DOHH2 (cell line): ENCODE measurements at regions not wholly inside any gene's neighbourhood (a gene's known extent, or its start where the extent isn't known, plus 50 kb on each side); places are given as distances from the start of the nearest gene placed in this dataset.

Experiments used
- H3F3A ChIP-seq: fragments of 200-600 bp; sonication (generic), shearing (Covaris generic); 2 replicates; pipeline ENCODE4 v1.6.0; 2016; ENCODE audit warnings: antibody characterized with exemption, mild to moderate bottlenecking; ENCODE audit not compliant: control insufficient read depth, insufficient read depth
- H3K27ac ChIP-seq: fragments of 200-600 bp; sonication (generic); 2 replicates; pipeline ENCODE4 v1.5.1; 2014; ENCODE audit warnings: low read depth, mild to moderate bottlenecking, low read length, moderate library complexity
- H3K27me3 ChIP-seq: fragments of 200-600 bp; sonication (generic); 2 replicates; pipeline ENCODE4 v1.6.1; 2014; ENCODE audit warnings: mild to moderate bottlenecking, low read length, mixed read lengths; ENCODE audit not compliant: control insufficient read depth
- H3K36me3 ChIP-seq: fragments of 200-600 bp; sonication (generic); 2 replicates; pipeline ENCODE4 v1.6.1; 2014; ENCODE audit warnings: mild to moderate bottlenecking, low read length, moderate library complexity, mixed read lengths; ENCODE audit not compliant: control insufficient read depth
- H3K4me1 ChIP-seq: fragments of 200-600 bp; sonication (generic); 2 replicates; pipeline ENCODE4 v1.6.1; 2014; ENCODE audit warnings: mild to moderate bottlenecking, low read length, mixed read lengths; ENCODE audit not compliant: control insufficient read depth
- H3K4me2 ChIP-seq: fragments of 200-600 bp; sonication (generic); 2 replicates; pipeline ENCODE4 v1.6.0; 2014; ENCODE audit warnings: mild to moderate bottlenecking, low read length, moderate library complexity
- H3K4me3 ChIP-seq: fragments of 200-600 bp; sonication (generic); 2 replicates; pipeline ENCODE4 v1.5.1; 2014; ENCODE audit warnings: mild to moderate bottlenecking, low read length, mixed read lengths
- H3K79me2 ChIP-seq: fragments of 200-600 bp; sonication (generic); 2 replicates; pipeline ENCODE4 v1.6.1; 2014; ENCODE audit warnings: mild to moderate bottlenecking, low read length, mixed read lengths; ENCODE audit not compliant: control insufficient read depth
- H3K9me2 ChIP-seq: fragments of 200-600 bp; sonication (generic); replicated peaks from 2 replicates; pipeline ENCODE4 v1.6.1; 2014; ENCODE audit warnings: mild to moderate bottlenecking, low read length, mixed read lengths; ENCODE audit not compliant: control insufficient read depth
- H3K9me3 ChIP-seq: fragments of 200-600 bp; sonication (generic); 2 replicates; pipeline ENCODE4 v1.6.1; 2014; ENCODE audit warnings: antibody characterized with exemption, low read length, mixed read lengths; ENCODE audit not compliant: control insufficient read depth, insufficient read depth
- H4K20me1 ChIP-seq: fragments of 200-600 bp; sonication (generic); 2 replicates; pipeline ENCODE4 v1.6.0; 2014; ENCODE audit warnings: low read depth, mild to moderate bottlenecking, antibody characterized with exemption, low read length, moderate library complexity; ENCODE audit not compliant: control insufficient read depth, insufficient read depth
- CTCF ChIP-seq: fragments of 200-600 bp; sonication (generic); IDR thresholded peaks from one replicate; pipeline ENCODE4 v1.5.1; 2014; ENCODE audit warnings: antibody characterized with exemption, mild to moderate bottlenecking, low read depth, low read length; ENCODE audit not compliant: poor library complexity, severe bottlenecking
- EZH2phosphoT487 ChIP-seq: fragments of 200-600 bp; sonication (generic); IDR thresholded peaks from 2 replicates; pipeline ENCODE4 v1.6.1; 2017; ENCODE audit warnings: borderline replicate concordance, mild to moderate bottlenecking, antibody characterized with exemption, low read length, moderate library complexity, mixed read lengths

- no peaks in the 10 kb centered on the region for H3F3A ChIP-seq
- H3K27me3 ChIP-seq, result no peaks in the 10 kb centered on the region
- TF ChIP-seq CTCF, result no peak
- TF ChIP-seq EZH2phosphoT487, result no peak
- H3K9me2 ChIP-seq, result no peaks in the 10 kb centered on the region
- H3K4me3 ChIP-seq, result no peak overlapping the region
- no peaks in the 10 kb centered on the region for H3K79me2 ChIP-seq
- H3K36me3 ChIP-seq, result no peaks in the 10 kb centered on the region
- no peak overlapping the region for H3K4me2 ChIP-seq
- H3K4me1 ChIP-seq, result no peaks in the 10 kb centered on the region
- no peak overlapping the region for H3K27ac ChIP-seq
- H4K20me1 ChIP-seq, result no peaks in the 10 kb centered on the region
- no peaks in the 10 kb centered on the region for H3K9me3 ChIP-seq
These were observed 109.3 kb upstream of the TECRL start for GRCh38 chr4:64518600-64518999.

GRCh38 chr4:64516176-64516575 is 106.9 kb upstream of the TECRL start:
- no peaks in the 10 kb centered on the region for H3K36me3 ChIP-seq
- H3K27ac ChIP-seq, result no peak overlapping the region
- no peaks in the 10 kb centered on the region for H3K4me1 ChIP-seq
- TF ChIP-seq CTCF (no peak), EZH2phosphoT487 (no peak)
- no peaks in the 10 kb centered on the region for H3K9me3 ChIP-seq
- H3K9me2 ChIP-seq, result no peaks in the 10 kb centered on the region
- no peaks in the 10 kb centered on the region for H3K79me2 ChIP-seq
- H3K27me3 ChIP-seq, result no peaks in the 10 kb centered on the region
- no peaks in the 10 kb centered on the region for H3F3A ChIP-seq
- no peaks in the 10 kb centered on the region for H4K20me1 ChIP-seq
- no peak overlapping the region for H3K4me3 ChIP-seq
- no peak overlapping the region for H3K4me2 ChIP-seq

- H3K9me3 ChIP-seq, result no peaks in the 10 kb centered on the region
- H3K27ac ChIP-seq, result no peak overlapping the region
- H3K4me1 ChIP-seq, result no peaks in the 10 kb centered on the region
- no peaks in the 10 kb centered on the region for H3K9me2 ChIP-seq
- H3K4me2 ChIP-seq, result no peak overlapping the region
- H3F3A ChIP-seq, result no peaks in the 10 kb centered on the region
- H3K79me2 ChIP-seq, result no peaks in the 10 kb centered on the region
- H3K27me3 ChIP-seq, result no peaks in the 10 kb centered on the region
- H3K4me3 ChIP-seq, result no peak overlapping the region
- no peak for TF ChIP-seq EZH2phosphoT487
- TF ChIP-seq CTCF, result no peak
- H4K20me1 ChIP-seq, result no peaks in the 10 kb centered on the region
- H3K36me3 ChIP-seq, result no peaks in the 10 kb centered on the region
These were observed 98.8 kb upstream of the TECRL start for GRCh38 chr4:64508089-64508488.
